H1 (cell line): ENCODE measurements at regions not wholly inside any gene's neighbourhood (a gene's known extent, or its start where the extent isn't known, plus 50 kb on each side); places are given as distances from the start of the nearest gene placed in this dataset.

ENCODE experiments used
- BRCA1 ChIP-seq: IDR thresholded peaks from 2 replicates; pipeline ENCODE4 v1.6.1; 2012; ENCODE audit warnings: low read depth, low read length, improper control_type of control experiment
- CEBPB ChIP-seq: IDR thresholded peaks from 2 replicates; pipeline ENCODE4 v1.6.1; 2012; ENCODE audit warnings: low read depth, low read length
- CHD2 ChIP-seq: IDR thresholded peaks from 2 replicates; pipeline ENCODE4 v1.6.1; 2012; ENCODE audit warnings: low read length, improper control_type of control experiment
- CHD7 ChIP-seq: fragments of 300-600 bp; sonication (generic); IDR thresholded peaks from 2 replicates; pipeline ENCODE4 v1.7.1; 2012; ENCODE audit warnings: low read length, moderate library complexity, mild to moderate bottlenecking, inconsistent platforms; ENCODE audit not compliant: insufficient replicate concordance
- CREB1 ChIP-seq: IDR thresholded peaks from 2 replicates; pipeline ENCODE4 v1.6.1; 2012; ENCODE audit warnings: inconsistent platforms
- CTCF ChIP-seq, 3 experiments: IDR thresholded peaks; 1 replicate in 2 of 3; 2 replicates in 1 of 3; pipeline versions ENCODE4 v1.5.1 to v1.6.1; 2011; ENCODE audit warnings: low read length in 3 of 3, mild to moderate bottlenecking in 3 of 3, inconsistent platforms in 2 of 3, low read depth in 1 of 3, moderate library complexity in 1 of 3; ENCODE audit not compliant: insufficient read depth in 1 of 3; ENCODE audit errors: control extremely low read depth in 1 of 3
- EGR1 ChIP-seq: IDR thresholded peaks from 2 replicates; pipeline ENCODE4 v1.6.1; 2011; ENCODE audit warnings: low read depth, low read length, borderline replicate concordance
- EP300 ChIP-seq, 2 experiments: IDR thresholded peaks; 1 replicate in 1 of 2; 2 replicates in 1 of 2; pipeline ENCODE4 v1.6.1; 2011 to 2012; ENCODE audit warnings: low read depth in 2 of 2, low read length in 2 of 2, mild to moderate bottlenecking in 2 of 2, borderline replicate concordance in 1 of 2, inconsistent platforms in 1 of 2, moderate library complexity in 1 of 2
- GTF2F1 ChIP-seq: IDR thresholded peaks from 2 replicates; pipeline ENCODE4 v1.6.1; 2012; ENCODE audit warnings: low read depth, low read length, improper control_type of control experiment, borderline replicate concordance
- JUN ChIP-seq: IDR thresholded peaks from 2 replicates; pipeline ENCODE4 v1.6.1; 2011; ENCODE audit warnings: low read depth, mild to moderate bottlenecking, improper control_type of control experiment, low read length
- MAX ChIP-seq: IDR thresholded peaks from 2 replicates; pipeline ENCODE4 v1.6.1; 2012; ENCODE audit warnings: inconsistent platforms
- POLR2A ChIP-seq, 2 experiments: IDR thresholded peaks; 1 replicate in 1 of 2; 2 replicates in 1 of 2; pipeline ENCODE4 v1.6.1; 2011; ENCODE audit warnings: low read depth in 2 of 2, low read length in 2 of 2, mild to moderate bottlenecking in 2 of 2; ENCODE audit errors: control extremely low read depth in 1 of 2

GRCh38 chr3:154486949-154487348, 57.0 kb upstream of the GPR149 start:
- TF ChIP-seq CTCF (IDR thresholded peaks at IDR 0.05; ENCODE audit: control extremely low read depth in 1 of 3, insufficient read depth in 1 of 3, low read depth in 1 of 3, low read length in 3 of 3) (no peak), CHD7 (no peak), EGR1 (no peak), BRCA1 (no peak), MAX (no peak), GTF2F1 (no peak), POLR2A (IDR thresholded peaks at IDR 0.05; ENCODE audit: control extremely low read depth in 1 of 2, low read depth in 2 of 2, low read length in 2 of 2) (no peak), CHD2 (no peak), JUN (no peak), EP300 (IDR thresholded peaks at IDR 0.05; ENCODE audit: borderline replicate concordance in 1 of 2, low read depth in 2 of 2, low read length in 2 of 2) (no peak), CREB1 (no peak), CEBPB (no peak)
